ENCODE measurements at regions not wholly inside any gene's neighbourhood (a gene's known extent, or its start where the extent isn't known, plus 50 kb on each side); places are given as distances from the start of the nearest gene placed in this dataset.
A peak's percentile ranks its signal among the peaks of the same experiment; 100 is the strongest.

GRCh38 chr2:129731907-129732629 lies 247.4 kb upstream of the RAB6C start:
- Histone ChIP-seq H3K4me1 (peaks cover 49% of the 10 kb centered on the region), H3K36me3 (no peaks in the 10 kb centered on the region), H3K27ac (peak overlapping the region; percentile 60), H3K4me3 (no peak overlapping the region), H3K9me3 (no peaks in the 10 kb centered on the region), H4K20me1 (no peaks in the 10 kb centered on the region), H3K4me2 (peak overlapping the region; percentile 80), H3K27me3 (no peaks in the 10 kb centered on the region), H3K9ac (no peak overlapping the region)
- TF ChIP-seq Cebpa-rat (IDR thresholded peaks at IDR 0.05) = no peak

DNA sequence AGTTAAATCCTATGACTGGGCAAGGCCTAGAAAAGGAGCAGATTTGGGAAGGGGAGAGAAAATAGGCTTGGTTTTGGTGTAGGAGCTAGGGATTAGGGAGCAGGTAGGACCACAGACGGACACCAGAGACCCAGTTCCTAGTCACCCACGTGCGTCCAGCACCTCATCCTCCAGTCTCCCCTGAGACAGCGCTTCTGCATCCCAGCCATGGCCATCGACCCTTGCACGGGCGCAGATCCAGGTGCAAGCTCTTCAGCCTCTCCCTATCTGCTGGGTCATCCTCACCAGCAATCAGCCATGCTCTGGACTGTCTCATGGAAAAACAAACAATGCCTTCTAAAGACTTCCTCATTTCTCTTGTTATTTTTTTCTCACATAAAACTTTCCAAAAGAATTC lies 246.8 kb upstream of the RAB6C start:
- TF ChIP-seq Cebpa-rat (IDR thresholded peaks at IDR 0.05) = no peak
- no peaks in the 10 kb centered on the region for H3K36me3 ChIP-seq
- no peaks in the 10 kb centered on the region for H3K27me3 ChIP-seq
- H3K4me2 ChIP-seq = peak overlapping the region; percentile 80
- peaks cover 49% of the 10 kb centered on the region for H3K4me1 ChIP-seq
- H3K9ac ChIP-seq = no peak overlapping the region
- H4K20me1 ChIP-seq = no peaks in the 10 kb centered on the region
- H3K27ac ChIP-seq = peak overlapping the region; percentile 60
- no peak overlapping the region for H3K4me3 ChIP-seq
- no peaks in the 10 kb centered on the region for H3K9me3 ChIP-seq

DNA sequence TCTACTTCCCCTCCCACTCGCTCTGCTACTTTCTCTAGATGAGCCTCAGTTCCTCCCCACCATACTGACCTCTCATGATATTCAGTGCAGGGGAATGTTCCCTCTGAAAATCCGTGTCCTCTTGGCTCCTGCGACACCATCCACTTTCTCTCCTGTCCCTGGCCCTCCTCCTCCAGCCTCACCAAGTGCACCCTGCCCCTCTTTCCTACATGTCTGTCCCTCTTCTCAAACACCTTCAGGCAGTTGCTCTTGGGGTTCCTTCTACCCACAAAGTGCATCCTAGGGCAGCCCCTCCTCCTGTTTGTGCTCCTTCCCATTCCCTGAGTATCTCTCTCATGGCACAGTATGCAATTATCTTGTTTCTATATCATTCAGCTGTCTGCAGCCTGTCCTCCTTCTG lies 246.4 kb upstream of the RAB6C start:
- peaks cover 49% of the 10 kb centered on the region for H3K4me1 ChIP-seq
- peak overlapping the region; percentile 60 for H3K27ac ChIP-seq
- H4K20me1 ChIP-seq = no peaks in the 10 kb centered on the region
- 0 out of 2 replicates have a peak overlapping the region, but pooled peaks have one; percentile 53 for H3K9ac ChIP-seq
- peak overlapping the region; percentile 80 for H3K4me2 ChIP-seq
- no peaks in the 10 kb centered on the region for H3K36me3 ChIP-seq
- no peaks in the 10 kb centered on the region for H3K9me3 ChIP-seq
- no peaks in the 10 kb centered on the region for H3K27me3 ChIP-seq
- H3K4me3 ChIP-seq = no peak overlapping the region
- TF ChIP-seq Cebpa-rat (IDR thresholded peaks at IDR 0.05) = no peak

- Histone ChIP-seq H3K27ac (peak overlapping the region; percentile 60), H3K27me3 (no peaks in the 10 kb centered on the region), H3K36me3 (no peaks in the 10 kb centered on the region), H3K4me3 (no peak overlapping the region), H3K9me3 (no peaks in the 10 kb centered on the region), H3K4me2 (peak overlapping the region; percentile 80), H3K4me1 (peaks cover 49% of the 10 kb centered on the region), H4K20me1 (no peaks in the 10 kb centered on the region), H3K9ac (peak overlapping the region; percentile 53; the same call in 1 of the 2 replicates)
- TF ChIP-seq Cebpa-rat (IDR thresholded peaks at IDR 0.05) = 0 out of 2 replicates have a peak, but pooled peaks have one; percentile 58
Observed at GRCh38 chr2:129733579-129733978, 245.9 kb upstream of the RAB6C start.

- peak overlapping the region; percentile 60 for H3K27ac ChIP-seq
- H3K4me1 ChIP-seq = peaks cover 49% of the 10 kb centered on the region
- H3K36me3 ChIP-seq = no peaks in the 10 kb centered on the region
- TF ChIP-seq Cebpa-rat (IDR thresholded peaks at IDR 0.05) = no peak
- H3K9me3 ChIP-seq = no peaks in the 10 kb centered on the region
- H3K27me3 ChIP-seq = no peaks in the 10 kb centered on the region
- H3K9ac ChIP-seq = no peak overlapping the region
- H3K4me2 ChIP-seq = peak overlapping the region; percentile 80
- H3K4me3 ChIP-seq = no peak overlapping the region
- no peaks in the 10 kb centered on the region for H4K20me1 ChIP-seq
Observed at GRCh38 chr2:129734343-129735034, 245.0 kb upstream of the RAB6C start.

GRCh38 chr2:129735576-129735975 lies 243.9 kb upstream of the RAB6C start:
- Histone ChIP-seq H3K4me1 (peaks cover 46% of the 10 kb centered on the region), H3K4me3 (no peak overlapping the region), H4K20me1 (no peaks in the 10 kb centered on the region), H3K9ac (no peak overlapping the region), H3K36me3 (no peaks in the 10 kb centered on the region), H3K27ac (no peak overlapping the region), H3K27me3 (no peaks in the 10 kb centered on the region), H3K4me2 (no peak overlapping the region), H3K9me3 (no peaks in the 10 kb centered on the region)
- TF ChIP-seq Cebpa-rat (IDR thresholded peaks at IDR 0.05) = no peak

GRCh38 chr2:129737660-129738527 lies 241.6 kb upstream of the RAB6C start:
- no peaks in the 10 kb centered on the region for H4K20me1 ChIP-seq

DNA sequence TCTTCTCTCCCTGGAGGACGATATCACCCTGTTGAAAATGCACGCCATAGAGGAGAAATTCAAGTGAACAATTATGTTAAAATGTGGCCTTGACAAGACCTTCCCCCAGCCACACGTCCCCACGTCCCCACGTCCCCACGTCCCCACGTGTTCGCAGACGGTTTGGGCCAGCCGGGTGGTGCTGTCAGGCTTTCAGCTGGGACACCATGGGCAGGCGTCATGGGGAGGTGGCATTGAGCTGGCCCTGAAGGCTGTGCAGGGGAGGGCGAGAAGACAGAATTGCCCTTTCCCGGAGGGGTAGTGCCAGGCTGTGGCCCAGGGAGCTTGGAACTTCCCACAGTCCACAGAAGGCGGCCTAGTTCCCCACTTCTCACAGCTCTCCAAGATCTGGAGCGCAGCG lies 240.7 kb upstream of the RAB6C start:
- H3K4me2 ChIP-seq = no peak overlapping the region
- no peaks in the 10 kb centered on the region for H3K27me3 ChIP-seq
- H4K20me1 ChIP-seq = no peaks in the 10 kb centered on the region
- H3K36me3 ChIP-seq = no peaks in the 10 kb centered on the region
- peaks cover 20% of the 10 kb centered on the region for H3K4me1 ChIP-seq
- TF ChIP-seq Cebpa-rat (IDR thresholded peaks at IDR 0.05) = no peak
- H3K9ac ChIP-seq = no peak overlapping the region
- no peak overlapping the region for H3K27ac ChIP-seq
- no peaks in the 10 kb centered on the region for H3K9me3 ChIP-seq
- H3K4me3 ChIP-seq = no peak overlapping the region

More at GRCh38 chr2:129737660-129738527, 241.6 kb upstream of the RAB6C start:
- no peak for TF ChIP-seq Cebpa-rat (IDR thresholded peaks at IDR 0.05)
- Histone ChIP-seq H3K4me1 (peaks cover 29% of the 10 kb centered on the region), H3K9me3 (no peaks in the 10 kb centered on the region), H3K9ac (no peak overlapping the region), H3K36me3 (no peaks in the 10 kb centered on the region), H3K27me3 (no peaks in the 10 kb centered on the region), H3K4me2 (no peak overlapping the region), H3K4me3 (no peak overlapping the region), H3K27ac (no peak overlapping the region)

- no peak for TF ChIP-seq Cebpa-rat (IDR thresholded peaks at IDR 0.05)
- Histone ChIP-seq H3K9me3 (no peaks in the 10 kb centered on the region), H3K36me3 (no peaks in the 10 kb centered on the region), H3K4me2 (no peak overlapping the region), H3K4me3 (no peak overlapping the region), H3K9ac (no peak overlapping the region), H3K27ac (no peak overlapping the region), H4K20me1 (no peaks in the 10 kb centered on the region), H3K27me3 (no peaks in the 10 kb centered on the region), H3K4me1 (peaks cover 6% of the 10 kb centered on the region; the same call in 1 of the 2 replicates)
Observed at GRCh38 chr2:129740504-129740903, 239.0 kb upstream of the RAB6C start.

Data from BLaER1 (cell line).